Neural crest cell (in vitro differentiated cells): ENCODE measurements at regions not wholly inside any gene's neighbourhood (a gene's known extent, or its start where the extent isn't known, plus 50 kb on each side); places are given as distances from the start of the nearest gene placed in this dataset.

Source experiments
- DNase-seq: peaks from one replicate; pipeline ENCODE4 v3.0.0; 2021; ENCODE audit warnings: low read depth, mixed read lengths, low spot score
- H3K27ac Mint-ChIP-seq: one replicate; pipeline ENCODE4 v1.8.0; 2021; ENCODE audit warnings: mild to moderate bottlenecking, mixed read lengths; ENCODE audit not compliant: unreplicated experiment
- H3K27me3 Mint-ChIP-seq: 2 replicates; pipeline ENCODE4 v1.8.0; 2021; ENCODE audit warnings: low read depth, mild to moderate bottlenecking, mixed read lengths
- H3K36me3 Mint-ChIP-seq: 2 replicates; pipeline ENCODE4 v1.8.0; 2021; ENCODE audit warnings: low read depth, mild to moderate bottlenecking, mixed read lengths
- H3K4me1 Mint-ChIP-seq: 2 replicates; pipeline ENCODE4 v1.8.0; 2021; ENCODE audit warnings: mixed read lengths
- H3K4me3 Mint-ChIP-seq: one replicate; pipeline ENCODE4 v1.8.0; 2021; ENCODE audit warnings: mild to moderate bottlenecking, mixed read lengths
- H3K9me3 Mint-ChIP-seq: 2 replicates; pipeline ENCODE4 v1.8.0; 2021; ENCODE audit warnings: mixed read lengths
- TF ChIP-seq, protein P1 (sequence below): fragments of 200-600 bp; sonication (generic); conservative IDR thresholded peaks from 2 replicates; pipeline ENCODE4 v1.5.0; 2021; ENCODE audit warnings: antibody characterized with exemption, mild to moderate bottlenecking

DNA sequence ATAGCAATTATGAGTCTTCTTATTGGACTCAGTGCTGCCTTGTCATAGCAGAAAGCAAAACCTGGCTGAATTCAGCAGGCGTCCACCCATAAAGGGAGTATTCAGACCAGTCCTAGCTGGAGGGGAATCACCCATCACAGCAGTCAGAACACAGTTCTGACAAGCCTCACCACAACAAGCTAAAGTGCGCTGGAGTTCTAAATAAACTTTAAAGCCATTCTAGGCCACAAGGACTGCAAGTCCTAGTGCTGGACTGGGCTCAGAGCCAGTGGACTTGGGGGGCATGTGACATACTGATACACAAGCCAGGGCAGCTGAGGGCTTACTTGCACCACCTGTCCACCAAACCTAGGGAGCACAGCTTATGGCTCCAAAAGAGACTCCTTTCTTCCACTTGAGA is 115.3 kb upstream of the PCSK5 start:
- no peak for DNase-seq
- Mint-ChIP-seq H3K27ac (no peak overlapping the region), H3K27me3 (no peaks in the 10 kb centered on the region), H3K4me1 (no peaks in the 10 kb centered on the region), H3K4me3 (no peak overlapping the region), H3K36me3 (no peaks in the 10 kb centered on the region), H3K9me3 (peaks cover 3% of the 10 kb centered on the region)
- TF ChIP-seq, protein P1, sequence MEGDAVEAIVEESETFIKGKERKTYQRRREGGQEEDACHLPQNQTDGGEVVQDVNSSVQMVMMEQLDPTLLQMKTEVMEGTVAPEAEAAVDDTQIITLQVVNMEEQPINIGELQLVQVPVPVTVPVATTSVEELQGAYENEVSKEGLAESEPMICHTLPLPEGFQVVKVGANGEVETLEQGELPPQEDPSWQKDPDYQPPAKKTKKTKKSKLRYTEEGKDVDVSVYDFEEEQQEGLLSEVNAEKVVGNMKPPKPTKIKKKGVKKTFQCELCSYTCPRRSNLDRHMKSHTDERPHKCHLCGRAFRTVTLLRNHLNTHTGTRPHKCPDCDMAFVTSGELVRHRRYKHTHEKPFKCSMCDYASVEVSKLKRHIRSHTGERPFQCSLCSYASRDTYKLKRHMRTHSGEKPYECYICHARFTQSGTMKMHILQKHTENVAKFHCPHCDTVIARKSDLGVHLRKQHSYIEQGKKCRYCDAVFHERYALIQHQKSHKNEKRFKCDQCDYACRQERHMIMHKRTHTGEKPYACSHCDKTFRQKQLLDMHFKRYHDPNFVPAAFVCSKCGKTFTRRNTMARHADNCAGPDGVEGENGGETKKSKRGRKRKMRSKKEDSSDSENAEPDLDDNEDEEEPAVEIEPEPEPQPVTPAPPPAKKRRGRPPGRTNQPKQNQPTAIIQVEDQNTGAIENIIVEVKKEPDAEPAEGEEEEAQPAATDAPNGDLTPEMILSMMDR: no peak

DNA sequence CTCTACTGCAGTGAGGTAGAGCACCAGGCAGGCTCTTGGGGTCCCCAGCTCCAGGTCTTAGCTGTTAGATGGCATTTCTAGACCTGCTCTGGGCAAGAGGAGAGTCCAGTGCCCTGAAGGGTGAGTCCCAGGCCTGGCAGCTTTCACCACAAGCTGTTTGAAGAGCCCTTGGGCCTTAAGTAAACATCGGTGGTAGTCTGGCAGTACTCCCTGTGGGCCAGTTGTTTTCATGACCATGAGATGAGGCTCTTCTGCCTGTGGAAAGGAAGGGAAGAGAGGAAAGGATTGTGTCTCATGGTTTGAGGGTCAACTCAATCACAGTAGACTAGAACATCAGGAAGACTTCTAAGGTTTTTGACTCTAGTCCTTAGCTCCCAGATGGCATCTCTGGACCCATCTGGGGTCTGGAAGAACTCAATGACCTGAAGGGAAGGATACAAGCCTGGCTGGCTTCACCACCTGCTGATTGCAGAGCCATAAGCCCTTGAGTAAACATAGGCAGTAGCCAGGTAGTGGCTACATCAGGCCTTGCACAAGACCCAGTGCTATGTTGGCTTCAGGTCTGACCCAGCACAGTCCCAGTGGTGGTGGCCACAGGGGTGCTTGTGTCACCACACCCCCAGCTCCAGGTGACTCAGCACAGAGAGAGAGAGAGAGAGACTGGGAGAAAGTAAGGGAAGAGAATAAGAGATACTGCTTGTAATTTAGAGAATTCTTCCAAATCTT is 114.3 kb upstream of the PCSK5 start:
- Mint-ChIP-seq H3K4me1 (no peaks in the 10 kb centered on the region), H3K9me3 (no peaks in the 10 kb centered on the region), H3K4me3 (no peak overlapping the region), H3K27ac (peak overlapping the region; percentile 90), H3K27me3 (no peaks in the 10 kb centered on the region), H3K36me3 (no peaks in the 10 kb centered on the region)
- TF ChIP-seq, protein P1: no peak
- DNase-seq: no peak

DNA sequence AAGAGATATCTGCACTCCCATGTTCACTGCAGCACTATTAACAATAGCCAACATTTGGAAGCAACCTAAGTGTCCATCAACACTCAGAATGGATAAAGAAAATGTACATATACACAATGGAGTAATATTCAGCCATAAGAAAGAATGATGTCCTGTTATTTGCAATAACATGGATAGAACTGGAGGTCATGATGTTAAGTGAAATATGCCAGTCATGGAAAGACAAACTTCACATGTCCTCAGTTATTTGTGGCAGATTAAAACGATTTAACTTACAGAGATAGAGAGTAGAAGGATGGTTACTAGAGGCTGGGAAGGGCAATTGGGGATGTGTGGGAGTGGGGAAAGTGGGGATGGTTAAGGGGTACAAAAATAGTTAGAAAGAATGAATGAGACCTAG is 110.3 kb upstream of the PCSK5 start:
- no peaks in the 10 kb centered on the region for H3K4me1 Mint-ChIP-seq
- H3K36me3 Mint-ChIP-seq: no peaks in the 10 kb centered on the region

DNA sequence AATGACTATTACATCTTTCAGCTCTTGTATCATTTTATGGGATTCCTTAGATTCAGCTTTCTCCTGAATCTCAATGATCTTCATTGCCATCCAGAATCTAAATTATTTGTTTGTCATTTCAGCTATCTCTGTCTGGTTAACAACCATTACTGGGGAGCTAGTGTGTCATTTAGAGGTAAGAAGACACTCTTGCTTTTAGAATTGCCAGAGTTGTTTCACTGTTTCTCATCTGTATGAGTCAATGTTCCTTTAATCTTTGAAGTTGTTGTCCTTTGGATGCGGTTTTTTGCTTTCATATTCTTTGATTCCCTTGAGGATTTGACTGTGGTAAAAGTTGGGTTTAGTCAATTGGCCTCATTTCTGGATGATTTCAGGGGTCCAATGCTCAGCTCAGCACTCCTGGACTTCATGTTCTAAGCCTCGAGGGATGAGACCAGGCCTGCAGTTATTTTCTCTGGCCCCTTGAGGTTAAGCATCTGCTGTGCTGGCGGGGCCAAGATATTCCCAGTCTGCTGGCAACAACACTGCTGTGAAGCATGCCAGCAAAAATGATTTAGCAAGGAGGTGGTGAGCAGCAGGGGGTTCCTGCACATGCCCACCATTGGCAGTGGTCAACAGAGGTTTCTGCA is 102.4 kb upstream of the PCSK5 start:
- no peak for DNase-seq
- H3K36me3 Mint-ChIP-seq: no peaks in the 10 kb centered on the region
- TF ChIP-seq, protein P1: no peak
- H3K4me3 Mint-ChIP-seq: no peak overlapping the region
- H3K4me1 Mint-ChIP-seq: no peaks in the 10 kb centered on the region
- H3K27me3 Mint-ChIP-seq: peaks cover 1% of the 10 kb centered on the region
- H3K27ac Mint-ChIP-seq: no peak overlapping the region
- peaks cover 3% of the 10 kb centered on the region for H3K9me3 Mint-ChIP-seq

More for the DNA sequence above, 110.3 kb upstream of the PCSK5 start:
- no peaks in the 10 kb centered on the region for H3K9me3 Mint-ChIP-seq
- no peak overlapping the region for H3K4me3 Mint-ChIP-seq
- H3K27me3 Mint-ChIP-seq: peaks cover 4% of the 10 kb centered on the region
- TF ChIP-seq, protein P1: no peak
- no peak overlapping the region for H3K27ac Mint-ChIP-seq
- DNase-seq: no peak

DNA sequence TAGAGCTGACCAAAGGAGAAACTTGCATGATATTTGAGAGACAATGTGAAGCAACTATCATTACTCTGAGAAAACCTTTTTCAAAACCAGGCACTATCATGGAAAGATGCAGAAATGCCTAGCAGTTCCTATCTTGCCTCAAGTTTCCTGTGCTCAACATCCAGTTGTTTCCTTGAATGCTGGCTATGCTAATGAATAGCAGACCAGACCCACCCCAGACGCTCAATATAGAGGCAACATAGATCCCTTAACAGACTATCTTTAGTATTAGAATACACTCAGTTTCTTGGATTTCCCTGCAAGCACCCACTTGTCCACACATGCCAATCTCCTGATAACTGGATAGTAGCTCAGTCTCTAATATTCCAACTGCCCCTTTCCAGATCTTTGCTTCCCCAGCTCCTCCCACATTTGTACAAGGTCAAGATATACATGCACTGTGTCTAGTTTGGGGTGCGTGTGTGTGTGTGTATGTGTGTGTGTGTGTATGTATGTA is 93.3 kb upstream of the PCSK5 start:
- Mint-ChIP-seq H3K36me3 (no peaks in the 10 kb centered on the region), H3K4me3 (no peak overlapping the region), H3K27me3 (no peaks in the 10 kb centered on the region), H3K27ac (no peak overlapping the region), H3K9me3 (peaks cover 3% of the 10 kb centered on the region), H3K4me1 (no peaks in the 10 kb centered on the region)
- TF ChIP-seq, protein P1: no peak
- DNase-seq: no peak
